Astrocyte of the cerebellum (primary cell): ENCODE measurements at regions not wholly inside any gene's neighbourhood (a gene's known extent, or its start where the extent isn't known, plus 50 kb on each side); places are given as distances from the start of the nearest gene placed in this dataset.

Experiments
- DNase-seq: peaks from one replicate; pipeline ENCODE4 v3.0.0-alpha.2; 2011; ENCODE audit warnings: low read depth
- H3K4me3 ChIP-seq: 2 replicates; pipeline ENCODE4 v1.5.1; 2011; ENCODE audit warnings: mild to moderate bottlenecking, low read depth, low read length, moderate library complexity
- CTCF ChIP-seq: IDR thresholded peaks from 2 replicates; pipeline ENCODE4 v1.5.1; 2012; ENCODE audit warnings: low read length, low read depth, moderate library complexity, mild to moderate bottlenecking; ENCODE audit errors: missing control alignments
- in situ Hi-C: cut with HindIII; loops from 2 replicates; pipeline ENCODE4 v1.10.0; 2017; ENCODE audit warnings: low sequenced_read_pairs

GRCh38 chr2:8477552-8478470 lies 204.0 kb upstream of the ID2 start:
- DNase-seq: no peak

GRCh38 chr2:8478471-8478793 lies 203.4 kb upstream of the ID2 start:
- no peak overlapping the region for H3K4me3 ChIP-seq
- DNase-seq: no peak
- in situ Hi-C loops: no loop called here
- no peak for TF ChIP-seq CTCF

More at GRCh38 chr2:8477552-8478470, 204.0 kb upstream of the ID2 start:
- TF ChIP-seq CTCF: no peak
- in situ Hi-C loops: no loop called here
- H3K4me3 ChIP-seq: no peak overlapping the region

- in situ Hi-C loops: no loop called here
- no peak for TF ChIP-seq CTCF
- no peak overlapping the region for H3K4me3 ChIP-seq
- DNase-seq: no peak
Measured at GRCh38 chr2:8479298-8479697, 202.6 kb upstream of the ID2 start.

GRCh38 chr2:8480915-8481314 lies 200.9 kb upstream of the ID2 start:
- no peak overlapping the region for H3K4me3 ChIP-seq
- in situ Hi-C loops: no loop called here
- no peak for DNase-seq
- TF ChIP-seq CTCF: no peak

- no peak for TF ChIP-seq CTCF
- in situ Hi-C loops: no loop called here
- no peak for DNase-seq
- H3K4me3 ChIP-seq: no peak overlapping the region
Measured at GRCh38 chr2:8481463-8482009, 200.3 kb upstream of the ID2 start.

- H3K4me3 ChIP-seq: no peak overlapping the region
- DNase-seq: no peak
- no peak for TF ChIP-seq CTCF
- in situ Hi-C loops: no loop called here
Measured at GRCh38 chr2:8482432-8482831, 199.4 kb upstream of the ID2 start.
